HEK293 (cell line): ENCODE measurements at regions not wholly inside any gene's neighbourhood (a gene's known extent, or its start where the extent isn't known, plus 50 kb on each side); places are given as distances from the start of the nearest gene placed in this dataset.

Experiments used
- CTCF ChIA-PET: fragments of 350-600 bp; formaldehyde crosslinking; extraction: SDS; loops from one replicate; lab custom pipeline; 2021; ENCODE audit warnings: antibody characterized with exemption; lab: Yijun Ruan, JAX
- POLR2A ChIA-PET: fragments of 300-600 bp; formaldehyde crosslinking; extraction: SDS; loops from one replicate; lab custom pipeline; 2020; ENCODE audit warnings: antibody characterized with exemption, inconsistent platforms; lab: Yijun Ruan, JAX
- H3K27ac ChIP-seq: fragments of 200-500 bp; sonication (Bioruptor generic); 2 replicates; pipeline ENCODE4 v1.5.1; 2014; ENCODE audit warnings: low read depth, low read length, control low read depth, inconsistent platforms; ENCODE audit errors: extremely low read depth
- H3K36me3 ChIP-seq, 2 experiments: fragments of 200-500 bp in 1 of 2; sonication (Bioruptor generic) in 1 of 2; 1 replicate in 1 of 2; 2 replicates in 1 of 2; pipeline ENCODE4 v1.5.1; 2014 to 2017; ENCODE audit warnings: inconsistent platforms in 2 of 2, low read length in 2 of 2; ENCODE audit not compliant: control insufficient read depth in 2 of 2, insufficient read depth in 1 of 2
- H3K4me1 ChIP-seq: fragments of 200-500 bp; sonication (Bioruptor generic); 2 replicates; pipeline ENCODE4 v1.5.1; 2014; ENCODE audit warnings: mild to moderate bottlenecking, low read length, inconsistent platforms; ENCODE audit not compliant: control insufficient read depth, insufficient read depth
- H3K4me3 ChIP-seq: 2 replicates; pipeline ENCODE4 v1.5.1; 2011; ENCODE audit warnings: low read depth, mild to moderate bottlenecking, control low read depth, low read length, moderate library complexity
- H3K9me3 ChIP-seq: fragments of 200-500 bp; sonication (Bioruptor generic); 2 replicates; pipeline ENCODE4 v1.5.1; 2014; ENCODE audit warnings: low read depth, low read length, inconsistent platforms; ENCODE audit not compliant: control insufficient read depth, insufficient read depth
- GLIS2 ChIP-seq: fragments of 450-650 bp; formaldehyde crosslinking; IDR thresholded peaks from 2 replicates; pipeline ENCODE4 v1.5.1; 2016; ENCODE audit warnings: missing biosample characterization, missing genetic modification characterization
- KLF16 ChIP-seq: fragments of 450-650 bp; formaldehyde crosslinking; IDR thresholded peaks from 2 replicates; pipeline ENCODE4 v1.5.1; 2017; ENCODE audit warnings: missing biosample characterization, missing genetic modification characterization
- MEIS1 ChIP-seq: sonication (generic); formaldehyde crosslinking; IDR thresholded peaks from 2 replicates; pipeline ENCODE4 v1.8.1; 2022; ENCODE audit warnings: missing genetic modification reagents, mild to moderate bottlenecking, borderline replicate concordance
- TRIM28 ChIP-seq: IDR thresholded peaks from 2 replicates; pipeline ENCODE4 v1.6.1; 2011; ENCODE audit warnings: low read length, control low read depth, borderline replicate concordance
- ZNF10 ChIP-seq: fragments of 450-650 bp; formaldehyde crosslinking; IDR thresholded peaks from 2 replicates; pipeline ENCODE4 v1.5.1; 2017; ENCODE audit warnings: missing biosample characterization, missing genetic modification characterization
- ZNF239 ChIP-seq: fragments of 450-650 bp; formaldehyde crosslinking; IDR thresholded peaks from 2 replicates; pipeline ENCODE4 v1.5.1; 2016; ENCODE audit warnings: missing biosample characterization, missing genetic modification characterization
- ZNF248 ChIP-seq: fragments of 450-650 bp; formaldehyde crosslinking; IDR thresholded peaks from 2 replicates; pipeline ENCODE4 v1.5.1; 2017; ENCODE audit warnings: missing biosample characterization, missing genetic modification characterization
- ZNF324 ChIP-seq: fragments of 450-650 bp; formaldehyde crosslinking; IDR thresholded peaks from 2 replicates; pipeline ENCODE4 v1.5.1; 2016; ENCODE audit warnings: missing biosample characterization, missing genetic modification characterization
- ZNF37A ChIP-seq: fragments of 450-650 bp; IDR thresholded peaks from 2 replicates; pipeline ENCODE4 v1.5.1; 2018; ENCODE audit warnings: missing biosample characterization, missing genetic modification characterization
- ZNF514 ChIP-seq: fragments of 450-650 bp; formaldehyde crosslinking; IDR thresholded peaks from 2 replicates; pipeline ENCODE4 v1.5.1; 2016; ENCODE audit warnings: missing biosample characterization, missing genetic modification characterization
- ZNF544 ChIP-seq: fragments of 450-650 bp; formaldehyde crosslinking; IDR thresholded peaks from 2 replicates; pipeline ENCODE4 v1.5.0; 2017; ENCODE audit warnings: missing biosample characterization, missing genetic modification characterization
- ZNF560 ChIP-seq: fragments of 450-650 bp; formaldehyde crosslinking; IDR thresholded peaks from 2 replicates; pipeline ENCODE4 v1.5.1; 2017; ENCODE audit warnings: missing biosample characterization, missing genetic modification characterization, borderline replicate concordance
- ZNF621 ChIP-seq: fragments of 450-650 bp; formaldehyde crosslinking; IDR thresholded peaks from 2 replicates; pipeline ENCODE4 v1.5.1; 2017; ENCODE audit warnings: missing biosample characterization, missing genetic modification characterization
- ZNF785 ChIP-seq: fragments of 450-650 bp; formaldehyde crosslinking; IDR thresholded peaks from 2 replicates; pipeline ENCODE4 v1.5.1; 2016; ENCODE audit warnings: missing biosample characterization, missing genetic modification characterization
- ZNF837 ChIP-seq: fragments of 450-650 bp; formaldehyde crosslinking; IDR thresholded peaks from 2 replicates; pipeline ENCODE4 v1.5.1; 2016; ENCODE audit warnings: missing biosample characterization, missing genetic modification characterization
- TF ChIP-seq, protein P1 (sequence below): fragments of 450-650 bp; formaldehyde crosslinking; IDR thresholded peaks from 2 replicates; pipeline ENCODE4 v1.5.1; 2016; ENCODE audit warnings: missing biosample characterization, missing genetic modification characterization
- TF ChIP-seq, protein P2 (sequence below): fragments of 450-650 bp; formaldehyde crosslinking; conservative IDR thresholded peaks from 2 replicates; pipeline ENCODE4 v1.5.1; 2016; ENCODE audit warnings: low read depth, missing biosample characterization, missing genetic modification characterization

- Histone ChIP-seq H3K27ac (no peak overlapping the region), H3K4me1 (no peaks in the 10 kb centered on the region), H3K9me3 (no peaks in the 10 kb centered on the region), H3K36me3 (no peaks in the 10 kb centered on the region), H3K4me3 (no peak overlapping the region)
- ChIA-PET CTCF (no interaction called here), POLR2A (no interaction called here)
- 0 out of 2 replicates have a peak, but pooled peaks have one; percentile 4 for TF ChIP-seq TRIM28
- TF ChIP-seq ZNF560 = no peak
- no peak for TF ChIP-seq ZNF10 (tag by site-specific recombination)
- no peak for TF ChIP-seq GLIS2 (tag by site-specific recombination)
Observed at GRCh38 chr13:80083081-80083852, 257.7 kb downstream of the SPRY2 start.

GRCh38 chr13:80082396-80083080, 258.4 kb downstream of the SPRY2 start:
- Histone ChIP-seq H3K27ac (no peak overlapping the region), H3K36me3 (no peaks in the 10 kb centered on the region), H3K4me1 (no peaks in the 10 kb centered on the region), H3K9me3 (no peaks in the 10 kb centered on the region), H3K4me3 (no peak overlapping the region)
- CTCF ChIA-PET = no interaction called here
- TF ChIP-seq ZNF239 (tag by site-specific recombination) = no peak
- POLR2A ChIA-PET = no interaction called here

- CTCF ChIA-PET = no interaction called here
- Histone ChIP-seq H3K36me3 (no peaks in the 10 kb centered on the region), H3K27ac (no peak overlapping the region)
- TF ChIP-seq ZNF544 (tag by site-specific recombination) = no peak
- TF ChIP-seq, protein P1, sequence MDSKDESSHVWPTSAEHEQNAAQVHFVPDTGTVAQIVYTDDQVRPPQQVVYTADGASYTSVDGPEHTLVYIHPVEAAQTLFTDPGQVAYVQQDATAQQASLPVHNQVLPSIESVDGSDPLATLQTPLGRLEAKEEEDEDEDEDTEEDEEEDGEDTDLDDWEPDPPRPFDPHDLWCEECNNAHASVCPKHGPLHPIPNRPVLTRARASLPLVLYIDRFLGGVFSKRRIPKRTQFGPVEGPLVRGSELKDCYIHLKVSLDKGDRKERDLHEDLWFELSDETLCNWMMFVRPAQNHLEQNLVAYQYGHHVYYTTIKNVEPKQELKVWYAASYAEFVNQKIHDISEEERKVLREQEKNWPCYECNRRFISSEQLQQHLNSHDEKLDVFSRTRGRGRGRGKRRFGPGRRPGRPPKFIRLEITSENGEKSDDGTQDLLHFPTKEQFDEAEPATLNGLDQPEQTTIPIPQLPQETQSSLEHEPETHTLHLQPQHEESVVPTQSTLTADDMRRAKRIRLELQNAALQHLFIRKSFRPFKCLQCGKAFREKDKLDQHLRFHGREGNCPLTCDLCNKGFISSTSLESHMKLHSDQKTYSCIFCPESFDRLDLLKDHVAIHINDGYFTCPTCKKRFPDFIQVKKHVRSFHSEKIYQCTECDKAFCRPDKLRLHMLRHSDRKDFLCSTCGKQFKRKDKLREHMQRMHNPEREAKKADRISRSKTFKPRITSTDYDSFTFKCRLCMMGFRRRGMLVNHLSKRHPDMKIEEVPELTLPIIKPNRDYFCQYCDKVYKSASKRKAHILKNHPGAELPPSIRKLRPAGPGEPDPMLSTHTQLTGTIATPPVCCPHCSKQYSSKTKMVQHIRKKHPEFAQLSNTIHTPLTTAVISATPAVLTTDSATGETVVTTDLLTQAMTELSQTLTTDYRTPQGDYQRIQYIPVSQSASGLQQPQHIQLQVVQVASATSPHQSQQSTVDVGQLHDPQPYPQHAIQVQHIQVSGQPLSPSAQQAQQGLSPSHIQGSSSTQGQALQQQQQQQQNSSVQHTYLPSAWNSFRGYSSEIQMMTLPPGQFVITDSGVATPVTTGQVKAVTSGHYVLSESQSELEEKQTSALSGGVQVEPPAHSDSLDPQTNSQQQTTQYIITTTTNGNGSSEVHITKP (tag by site-specific recombination) = no peak
- TF ChIP-seq ZNF248 = no peak
- TF ChIP-seq KLF16 = no peak
- no peak for TF ChIP-seq ZNF324
- TF ChIP-seq, protein P2, sequence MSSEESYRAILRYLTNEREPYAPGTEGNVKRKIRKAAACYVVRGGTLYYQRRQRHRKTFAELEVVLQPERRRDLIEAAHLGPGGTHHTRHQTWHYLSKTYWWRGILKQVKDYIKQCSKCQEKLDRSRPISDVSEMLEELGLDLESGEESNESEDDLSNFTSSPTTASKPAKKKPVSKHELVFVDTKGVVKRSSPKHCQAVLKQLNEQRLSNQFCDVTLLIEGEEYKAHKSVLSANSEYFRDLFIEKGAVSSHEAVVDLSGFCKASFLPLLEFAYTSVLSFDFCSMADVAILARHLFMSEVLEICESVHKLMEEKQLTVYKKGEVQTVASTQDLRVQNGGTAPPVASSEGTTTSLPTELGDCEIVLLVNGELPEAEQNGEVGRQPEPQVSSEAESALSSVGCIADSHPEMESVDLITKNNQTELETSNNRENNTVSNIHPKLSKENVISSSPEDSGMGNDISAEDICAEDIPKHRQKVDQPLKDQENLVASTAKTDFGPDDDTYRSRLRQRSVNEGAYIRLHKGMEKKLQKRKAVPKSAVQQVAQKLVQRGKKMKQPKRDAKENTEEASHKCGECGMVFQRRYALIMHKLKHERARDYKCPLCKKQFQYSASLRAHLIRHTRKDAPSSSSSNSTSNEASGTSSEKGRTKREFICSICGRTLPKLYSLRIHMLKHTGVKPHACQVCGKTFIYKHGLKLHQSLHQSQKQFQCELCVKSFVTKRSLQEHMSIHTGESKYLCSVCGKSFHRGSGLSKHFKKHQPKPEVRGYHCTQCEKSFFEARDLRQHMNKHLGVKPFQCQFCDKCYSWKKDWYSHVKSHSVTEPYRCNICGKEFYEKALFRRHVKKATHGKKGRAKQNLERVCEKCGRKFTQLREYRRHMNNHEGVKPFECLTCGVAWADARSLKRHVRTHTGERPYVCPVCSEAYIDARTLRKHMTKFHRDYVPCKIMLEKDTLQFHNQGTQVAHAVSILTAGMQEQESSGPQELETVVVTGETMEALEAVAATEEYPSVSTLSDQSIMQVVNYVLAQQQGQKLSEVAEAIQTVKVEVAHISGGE (tag by site-specific recombination) = no peak
- TF ChIP-seq ZNF37A = no peak
- TF ChIP-seq ZNF621 (tag by site-specific recombination) = no peak
- no peak for TF ChIP-seq ZNF837 (tag by site-specific recombination)
- no peak for TF ChIP-seq ZNF514
- no peak for TF ChIP-seq MEIS1 (CRISPR knock-in tag)
- no peak for TF ChIP-seq ZNF785 (tag by site-specific recombination)
- TF ChIP-seq, all 188 proteins: peak for 0
- Histone ChIP-seq H3K9me3 (no peaks in the 10 kb centered on the region), H3K4me1 (no peaks in the 10 kb centered on the region), H3K4me3 (no peak overlapping the region)
- POLR2A ChIA-PET = no interaction called here
Observed at GRCh38 chr13:80074811-80075210, 266.1 kb downstream of the SPRY2 start.
